GM21619 (cell line): ENCODE measurements at regions not wholly inside any gene's neighbourhood (a gene's known extent, or its start where the extent isn't known, plus 50 kb on each side); places are given as distances from the start of the nearest gene placed in this dataset.

ENCODE experiments used
- ATAC-seq: cut with Tn5 transposase; IDR thresholded peaks from one replicate; pipeline ENCODE4 v1.9.1; 2021; ENCODE audit not compliant: unreplicated experiment

- ATAC-seq: no peak
These were observed 247.8 kb downstream of the BCL2 start for GRCh38 chr18:63071701-63072141.

GRCh38 chr18:63070767-63071502 lies 248.6 kb downstream of the BCL2 start:
- ATAC-seq: no peak

- ATAC-seq: no peak
These were observed 250.1 kb downstream of the BCL2 start for GRCh38 chr18:63069496-63069895.

GRCh38 chr18:63067939-63068338 lies 251.6 kb downstream of the BCL2 start:
- no peak for ATAC-seq

GRCh38 chr18:63065172-63065571 lies 254.4 kb downstream of the BCL2 start:
- ATAC-seq: no peak

GRCh38 chr18:63063171-63063570 lies 256.4 kb downstream of the BCL2 start:
- no peak for ATAC-seq

GRCh38 chr18:63062246-63062645 lies 257.3 kb downstream of the BCL2 start:
- ATAC-seq: no peak

GRCh38 chr18:63061303-63061702 lies 258.3 kb downstream of the BCL2 start:
- no peak for ATAC-seq

- ATAC-seq: no peak
These were observed 261.0 kb downstream of the BCL2 start for GRCh38 chr18:63058521-63058920.

GRCh38 chr18:63057707-63058106 lies 261.9 kb downstream of the BCL2 start:
- ATAC-seq: no peak

- no peak for ATAC-seq
These were observed 264.5 kb downstream of the BCL2 start for GRCh38 chr18:63054901-63055584.

- no peak for ATAC-seq
These were observed 267.6 kb downstream of the BCL2 start for GRCh38 chr18:63051928-63052327.

- peak; percentile 72 for ATAC-seq
These were observed 268.7 kb downstream of the BCL2 start for GRCh38 chr18:63050667-63051395.

GRCh38 chr18:63046375-63046774 lies 273.2 kb downstream of the BCL2 start:
- no peak for ATAC-seq

GRCh38 chr18:63043516-63043915 lies 276.1 kb downstream of the BCL2 start:
- no peak for ATAC-seq

- ATAC-seq: no peak
These were observed 277.2 kb downstream of the BCL2 start for GRCh38 chr18:63042351-63042750.

GRCh38 chr18:63040788-63041410 lies 278.7 kb downstream of the BCL2 start:
- peak; percentile 68 for ATAC-seq

GRCh38 chr18:63037491-63037890 lies 282.1 kb downstream of the BCL2 start:
- no peak for ATAC-seq

- ATAC-seq: no peak
These were observed 288.2 kb downstream of the BCL2 start for GRCh38 chr18:63031375-63031774.
